Transverse colon (tissue), 4 donors: ENCODE measurements at regions not wholly inside any gene's neighbourhood (a gene's known extent, or its start where the extent isn't known, plus 50 kb on each side); places are given as distances from the start of the nearest gene placed in this dataset.

Experiments used
- DNase-seq: peaks from one replicate; pipeline ENCODE4 v3.0.0-alpha.2; 2019
- H3K27ac ChIP-seq, 4 donors: fragments of 200-600 bp; sonication (generic); 2 replicates each; pipeline ENCODE4 v1.5.1; 2016 to 2018; ENCODE audit warnings: inconsistent platforms in 4 of 4
- H3K27me3 ChIP-seq: fragments of 200-600 bp; sonication (generic); 2 replicates; pipeline ENCODE4 v1.5.1; 2017; ENCODE audit warnings: inconsistent platforms
- H3K36me3 ChIP-seq, 4 donors: fragments of 200-600 bp; sonication (generic); 2 replicates each; pipeline ENCODE4 v1.5.1; 2017 to 2019; ENCODE audit warnings: inconsistent platforms in 4 of 4
- H3K4me1 ChIP-seq, 4 donors: fragments of 200-600 bp; sonication (generic); 2 replicates each; pipeline ENCODE4 v1.5.1; 2017 to 2020; ENCODE audit warnings: inconsistent platforms in 4 of 4
- H3K4me3 ChIP-seq, 4 donors: fragments of 200-600 bp; sonication (generic); 1 replicate in 1 of 4; 2 replicates in 3 of 4; pipeline versions ENCODE4 v1.5.1 to v1.6.1; 2017 to 2019; ENCODE audit warnings: inconsistent platforms in 4 of 4
- H3K9me3 ChIP-seq, 2 donors: fragments of 200-600 bp; sonication (generic); 2 replicates each; pipeline ENCODE4 v1.5.1; 2017 to 2019; ENCODE audit warnings: inconsistent platforms in 2 of 2
- EP300 ChIP-seq: sonication (generic); formaldehyde crosslinking; IDR thresholded peaks from one replicate; pipeline ENCODE4 v1.6.1; 2017; ENCODE audit warnings: antibody characterized with exemption, low read depth
- POLR2A ChIP-seq: fragments of 450-650 bp; IDR thresholded peaks from one replicate; pipeline ENCODE4 v1.6.1; 2016; ENCODE audit warnings: antibody characterized with exemption, mild to moderate bottlenecking, moderate library complexity
- POLR2AphosphoS5 ChIP-seq, 3 donors: sonication (generic); formaldehyde crosslinking; IDR thresholded peaks; one replicate each; pipeline ENCODE4 v1.6.1; 2016; ENCODE audit warnings: antibody characterized with exemption in 3 of 3
- whole genome bisulfite sequencing, 2 donors: methylation state at CpG; one replicate each; pipeline ENCODE4 v1.1.5; 2018; ENCODE audit warnings: low coverage in 1 of 2; 5-methylcytosine and 5-hydroxymethylcytosine counted together
- in situ Hi-C, 4 donors: fragments of 200-750 bp; cut with MboI; loops; one replicate each; pipeline versions ENCODE4 v1.15.0 to v1.15.1; 2017; ENCODE audit warnings: low sequenced_read_pairs in 3 of 4, low pct_ligation_motif_present in 1 of 4, low pct_unique_long_range_greater_than_20kb in 1 of 4
- intact Hi-C: fragments of 100-400 bp; cut with DNase I; formaldehyde crosslinking; loops from one replicate; pipeline ENCODE4 v1.15.1; 2023; ENCODE audit warnings: low total_unique reads
- TF ChIP-seq, protein P1 (sequence below), 5 experiments: fragments of 200-600 bp in 3 of 5; fragments of 450-650 bp in 2 of 5; sonication (generic) in 3 of 5; IDR thresholded peaks; 1 replicate in 2 of 5; 2 replicates in 3 of 5; pipeline ENCODE4 v1.5.1; 2016 to 2017; ENCODE audit warnings: antibody characterized with exemption in 5 of 5, inconsistent platforms in 3 of 5, mild to moderate bottlenecking in 2 of 5, moderate library complexity in 1 of 5

DNA sequence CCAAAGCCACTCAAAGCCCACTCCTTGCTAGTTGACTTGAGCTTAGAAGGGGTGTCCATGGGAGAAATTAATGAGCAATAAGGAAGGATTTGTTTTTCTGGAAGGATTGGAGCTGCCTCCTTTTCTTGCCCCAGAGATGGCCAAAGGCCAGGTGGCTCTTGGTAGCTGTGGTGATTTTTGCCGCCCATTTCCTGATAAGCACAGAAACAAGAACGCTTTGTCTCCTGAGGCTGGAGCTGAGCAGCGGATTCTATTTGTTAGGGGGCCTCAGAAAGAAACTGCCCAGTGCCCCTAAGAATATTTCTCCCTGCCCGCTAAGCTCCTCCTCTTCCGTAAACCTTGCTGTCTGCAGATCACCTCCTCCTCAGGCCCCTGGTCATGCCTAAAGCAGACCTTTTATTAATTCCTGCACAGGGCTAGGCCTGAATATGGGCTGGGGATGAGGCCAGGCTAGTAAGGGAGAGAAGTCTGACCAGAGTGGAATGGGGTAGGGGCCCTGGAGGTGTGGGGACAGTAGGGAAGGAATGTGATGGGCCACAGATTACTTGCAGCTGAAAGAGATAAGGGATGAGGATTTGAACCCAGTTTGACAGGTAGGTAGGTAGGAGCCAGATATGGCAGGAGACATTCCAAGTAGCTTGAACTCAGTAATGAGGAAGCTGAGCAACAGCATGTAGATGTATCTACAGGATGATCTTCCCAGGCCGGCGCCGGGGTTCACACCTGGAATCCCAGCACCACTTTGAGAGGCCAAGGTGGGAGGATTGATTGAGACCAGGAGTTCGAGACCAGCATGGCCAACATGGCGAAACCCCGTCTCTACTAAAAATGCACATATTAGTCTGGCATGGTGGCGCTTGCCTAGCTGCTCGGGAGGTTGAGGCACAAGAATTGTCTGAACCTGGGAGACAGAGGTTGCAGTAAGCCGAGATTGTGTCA, 71.2 kb upstream of the NAA20 start:
- no peaks in the 10 kb centered on the region for H3K27me3 ChIP-seq
- in situ Hi-C loops (no loop called here), intact Hi-C loops (no loop called here)
- peak overlapping the region; percentile 48 to 64 (median 54) for H3K27ac ChIP-seq
- TF ChIP-seq, protein P1, sequence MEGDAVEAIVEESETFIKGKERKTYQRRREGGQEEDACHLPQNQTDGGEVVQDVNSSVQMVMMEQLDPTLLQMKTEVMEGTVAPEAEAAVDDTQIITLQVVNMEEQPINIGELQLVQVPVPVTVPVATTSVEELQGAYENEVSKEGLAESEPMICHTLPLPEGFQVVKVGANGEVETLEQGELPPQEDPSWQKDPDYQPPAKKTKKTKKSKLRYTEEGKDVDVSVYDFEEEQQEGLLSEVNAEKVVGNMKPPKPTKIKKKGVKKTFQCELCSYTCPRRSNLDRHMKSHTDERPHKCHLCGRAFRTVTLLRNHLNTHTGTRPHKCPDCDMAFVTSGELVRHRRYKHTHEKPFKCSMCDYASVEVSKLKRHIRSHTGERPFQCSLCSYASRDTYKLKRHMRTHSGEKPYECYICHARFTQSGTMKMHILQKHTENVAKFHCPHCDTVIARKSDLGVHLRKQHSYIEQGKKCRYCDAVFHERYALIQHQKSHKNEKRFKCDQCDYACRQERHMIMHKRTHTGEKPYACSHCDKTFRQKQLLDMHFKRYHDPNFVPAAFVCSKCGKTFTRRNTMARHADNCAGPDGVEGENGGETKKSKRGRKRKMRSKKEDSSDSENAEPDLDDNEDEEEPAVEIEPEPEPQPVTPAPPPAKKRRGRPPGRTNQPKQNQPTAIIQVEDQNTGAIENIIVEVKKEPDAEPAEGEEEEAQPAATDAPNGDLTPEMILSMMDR (IDR thresholded peaks at IDR 0.05), result no peak
- no peak for TF ChIP-seq EP300
- no peak for TF ChIP-seq POLR2AphosphoS5 (IDR thresholded peaks at IDR 0.05)
- TF ChIP-seq POLR2A, result no peak
- peaks cover 0 to under 1% (median 0%) of the 10 kb centered on the region in 4 donors for H3K36me3 ChIP-seq
- peaks cover 14 to 36% (median 18%) of the 10 kb centered on the region in 4 donors for H3K4me1 ChIP-seq
- WGBS, 2 donors, result 40 to 83% methylated on average over 1 to 14 of the region's 14 CpGs
- no peak overlapping the region for H3K4me3 ChIP-seq
- H3K9me3 ChIP-seq, result no peaks in the 10 kb centered on the region
- DNase-seq, result peak; percentile 62

DNA sequence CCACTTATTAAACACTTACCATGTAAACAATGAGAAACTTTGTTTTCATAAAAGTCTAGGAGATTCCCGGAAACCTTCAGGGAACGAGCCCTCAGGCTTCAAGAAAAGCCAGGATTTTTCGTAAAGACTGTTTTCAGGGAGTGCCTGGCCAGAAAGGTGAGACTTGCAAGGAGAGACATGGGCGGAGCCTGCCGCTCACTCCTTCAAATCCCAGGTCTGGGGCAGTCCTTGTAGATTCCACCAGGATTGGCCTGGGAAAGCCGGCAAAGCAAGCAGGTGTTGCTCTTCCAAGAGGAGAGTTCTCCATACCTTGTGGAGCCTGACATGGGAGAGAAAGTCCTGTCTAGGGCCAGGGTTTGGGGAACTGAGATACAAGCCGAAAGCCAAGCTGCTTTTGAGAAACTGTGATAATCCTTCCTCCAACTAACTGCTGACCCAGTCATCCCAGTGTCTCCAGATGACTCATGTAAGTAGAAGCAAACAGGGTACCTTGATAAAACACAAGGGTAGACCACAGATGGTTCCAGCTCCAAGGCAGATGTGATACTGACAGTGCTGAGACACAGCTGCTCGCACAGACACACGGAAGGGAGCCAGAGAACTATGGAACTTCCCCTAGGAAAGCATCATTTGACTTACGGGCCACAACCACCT, 69.4 kb upstream of the NAA20 start:
- 62 to 81% methylated on average over 8 to 10 of the region's 10 CpGs for WGBS, 2 donors
- Histone ChIP-seq H3K4me3 (no peak overlapping the region), H3K27ac (peak overlapping the region in 2 of 4 donors; percentile 11 to 43), H3K36me3 (no peaks in the 10 kb centered on the region), H3K9me3 (no peaks in the 10 kb centered on the region), H3K27me3 (no peaks in the 10 kb centered on the region), H3K4me1 (peaks cover 14 to 36% (median 18%) of the 10 kb centered on the region in 4 donors)
- TF ChIP-seq EP300 (no peak), POLR2AphosphoS5 (IDR thresholded peaks at IDR 0.05) (peak in 2 of 3 donors; percentile 8 to 23), POLR2A (no peak)
- TF ChIP-seq, protein P1 (IDR thresholded peaks at IDR 0.05), result no peak
- in situ Hi-C loops (no loop called here), intact Hi-C loops (no loop called here)
- DNase-seq, result no peak

DNA sequence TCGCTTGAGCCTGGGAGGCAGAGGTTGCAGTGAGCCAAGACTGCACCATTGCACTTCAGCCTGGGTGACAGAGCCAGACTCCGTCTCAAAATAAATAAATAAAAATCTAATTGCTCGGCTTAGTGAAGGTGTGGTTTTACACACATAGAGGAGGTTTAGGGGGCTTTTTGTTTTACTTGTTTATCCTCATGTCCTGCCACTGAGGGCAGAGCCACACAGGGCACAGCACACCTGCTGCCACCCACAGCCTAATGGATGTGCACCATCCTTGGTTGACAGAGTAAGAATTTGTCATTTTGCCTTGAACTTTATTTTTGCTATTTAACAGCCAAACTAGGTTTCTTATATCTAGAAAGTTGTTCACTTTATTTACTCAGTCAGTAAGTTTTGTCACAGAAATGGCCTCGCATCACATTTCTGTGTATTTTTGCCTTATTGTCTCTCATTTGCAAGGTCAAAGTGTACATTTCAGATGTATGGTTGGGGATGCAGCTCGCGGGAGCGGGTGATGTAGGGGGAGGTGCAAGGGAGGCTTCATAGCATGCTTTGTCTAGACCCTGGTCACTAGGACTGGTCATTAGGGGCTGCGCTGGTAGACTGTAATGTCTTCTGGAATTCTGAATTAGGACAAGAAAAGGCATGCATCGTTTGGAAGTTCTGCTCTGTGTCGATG, 67.8 kb upstream of the NAA20 start:
- H3K4me3 ChIP-seq, result no peak overlapping the region
- 84 to 96% methylated on average over 4 to 10 of the region's 10 CpGs for WGBS, 2 donors
- no peaks in the 10 kb centered on the region for H3K36me3 ChIP-seq
- no peaks in the 10 kb centered on the region for H3K27me3 ChIP-seq
- in situ Hi-C loops, result no loop called here
- intact Hi-C loops, result no loop called here
- no peaks in the 10 kb centered on the region for H3K9me3 ChIP-seq
- DNase-seq, result no peak
- peaks cover 14 to 24% (median 15%) of the 10 kb centered on the region in 4 donors for H3K4me1 ChIP-seq
- TF ChIP-seq EP300 (no peak), POLR2A (no peak), POLR2AphosphoS5 (IDR thresholded peaks at IDR 0.05) (no peak)
- TF ChIP-seq, protein P1 (IDR thresholded peaks at IDR 0.05), result no peak
- no peak overlapping the region for H3K27ac ChIP-seq

DNA sequence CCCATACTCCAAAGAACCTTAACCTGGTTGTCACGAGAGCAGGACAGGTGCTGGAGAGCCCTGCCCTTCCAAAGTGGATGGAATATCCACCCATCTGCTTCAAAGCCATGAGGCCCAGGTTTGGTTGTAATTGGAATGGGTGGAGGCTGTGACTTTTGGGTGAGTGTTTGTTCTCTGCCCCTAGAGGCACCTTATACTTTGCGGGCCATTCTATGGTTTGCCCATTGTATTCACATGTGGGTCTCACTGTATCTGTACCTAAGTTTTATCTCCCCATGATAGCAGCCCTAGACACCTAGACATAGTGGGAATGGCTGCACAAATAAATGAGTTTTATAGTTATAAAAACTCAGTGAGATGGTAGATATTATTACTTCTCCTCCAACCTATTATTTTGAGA, 67.1 kb upstream of the NAA20 start:
- no peak for DNase-seq
- TF ChIP-seq POLR2AphosphoS5 (IDR thresholded peaks at IDR 0.05) (no peak), EP300 (no peak), POLR2A (no peak)
- TF ChIP-seq, protein P1 (IDR thresholded peaks at IDR 0.05), result no peak
- Histone ChIP-seq H3K9me3 (no peaks in the 10 kb centered on the region), H3K4me1 (peaks cover 8 to 17% (median 11%) of the 10 kb centered on the region in 4 donors), H3K27me3 (no peaks in the 10 kb centered on the region), H3K4me3 (no peak overlapping the region), H3K27ac (no peak overlapping the region), H3K36me3 (no peaks in the 10 kb centered on the region)
- intact Hi-C loops, result no loop called here
- in situ Hi-C loops, result no loop called here
- 80 to 87% methylated on average over 2 of the region's 2 CpGs for WGBS, 2 donors
